A673 (cell line): ENCODE measurements at regions not wholly inside any gene's neighbourhood (a gene's known extent, or its start where the extent isn't known, plus 50 kb on each side); places are given as distances from the start of the nearest gene placed in this dataset.

Experiments
- EZH2 ChIP-seq: fragments of 200-600 bp; sonication (generic); IDR thresholded peaks from 2 replicates; pipeline ENCODE4 v1.6.1; 2017; ENCODE audit warnings: borderline replicate concordance, low read depth, mild to moderate bottlenecking, mixed read lengths, antibody characterized with exemption, low read length; ENCODE audit not compliant: poor library complexity, severe bottlenecking
- TF ChIP-seq, protein P1 (sequence below): fragments of 300-800, 200-600 bp; sonication (generic); conservative IDR thresholded peaks from 2 replicates; pipeline ENCODE4 v1.5.1; 2017; ENCODE audit warnings: low read depth, mild to moderate bottlenecking, antibody characterized with exemption, low read length, moderate library complexity, mixed read lengths

DNA sequence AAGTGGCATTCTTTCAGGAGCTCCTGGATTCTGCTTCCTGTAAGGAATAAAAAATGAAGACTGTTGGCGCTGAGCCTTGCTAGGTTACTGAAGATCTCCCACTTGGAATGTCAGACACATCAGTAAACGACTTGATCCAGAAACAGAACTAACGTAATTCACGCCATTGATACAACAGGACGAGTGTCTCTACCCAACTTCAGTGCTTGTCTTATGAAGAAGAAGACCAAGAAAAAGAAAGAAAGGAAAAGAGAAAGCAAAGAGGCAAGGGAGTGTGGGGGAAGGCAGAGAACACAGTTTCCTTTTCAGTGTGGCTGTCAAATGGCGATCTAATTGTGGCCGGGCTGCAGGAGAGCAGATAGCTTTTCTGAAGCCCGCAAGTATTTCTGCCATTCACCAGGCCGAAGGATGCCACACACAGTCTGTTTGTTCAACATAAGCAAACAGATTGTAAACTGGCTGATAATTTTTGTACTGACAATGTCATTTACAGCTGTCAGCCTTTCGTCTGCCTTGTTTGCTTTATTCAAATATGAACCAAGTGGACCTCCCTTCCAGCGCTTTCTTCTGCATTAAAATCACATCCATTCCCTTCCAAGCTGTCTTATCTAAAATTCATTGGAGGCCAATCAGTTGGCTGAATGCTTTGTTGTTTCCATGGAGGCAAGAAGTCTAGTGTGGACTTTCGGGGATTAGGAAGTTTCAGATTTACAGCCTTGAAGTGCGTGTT lies 180.6 kb downstream of the FOXA2 start:
- no peak for TF ChIP-seq EZH2
- TF ChIP-seq, protein P1, sequence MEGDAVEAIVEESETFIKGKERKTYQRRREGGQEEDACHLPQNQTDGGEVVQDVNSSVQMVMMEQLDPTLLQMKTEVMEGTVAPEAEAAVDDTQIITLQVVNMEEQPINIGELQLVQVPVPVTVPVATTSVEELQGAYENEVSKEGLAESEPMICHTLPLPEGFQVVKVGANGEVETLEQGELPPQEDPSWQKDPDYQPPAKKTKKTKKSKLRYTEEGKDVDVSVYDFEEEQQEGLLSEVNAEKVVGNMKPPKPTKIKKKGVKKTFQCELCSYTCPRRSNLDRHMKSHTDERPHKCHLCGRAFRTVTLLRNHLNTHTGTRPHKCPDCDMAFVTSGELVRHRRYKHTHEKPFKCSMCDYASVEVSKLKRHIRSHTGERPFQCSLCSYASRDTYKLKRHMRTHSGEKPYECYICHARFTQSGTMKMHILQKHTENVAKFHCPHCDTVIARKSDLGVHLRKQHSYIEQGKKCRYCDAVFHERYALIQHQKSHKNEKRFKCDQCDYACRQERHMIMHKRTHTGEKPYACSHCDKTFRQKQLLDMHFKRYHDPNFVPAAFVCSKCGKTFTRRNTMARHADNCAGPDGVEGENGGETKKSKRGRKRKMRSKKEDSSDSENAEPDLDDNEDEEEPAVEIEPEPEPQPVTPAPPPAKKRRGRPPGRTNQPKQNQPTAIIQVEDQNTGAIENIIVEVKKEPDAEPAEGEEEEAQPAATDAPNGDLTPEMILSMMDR: no peak
